ENCODE measurements at regions not wholly inside any gene's neighbourhood (a gene's known extent, or its start where the extent isn't known, plus 50 kb on each side); places are given as distances from the start of the nearest gene placed in this dataset.

DNA sequence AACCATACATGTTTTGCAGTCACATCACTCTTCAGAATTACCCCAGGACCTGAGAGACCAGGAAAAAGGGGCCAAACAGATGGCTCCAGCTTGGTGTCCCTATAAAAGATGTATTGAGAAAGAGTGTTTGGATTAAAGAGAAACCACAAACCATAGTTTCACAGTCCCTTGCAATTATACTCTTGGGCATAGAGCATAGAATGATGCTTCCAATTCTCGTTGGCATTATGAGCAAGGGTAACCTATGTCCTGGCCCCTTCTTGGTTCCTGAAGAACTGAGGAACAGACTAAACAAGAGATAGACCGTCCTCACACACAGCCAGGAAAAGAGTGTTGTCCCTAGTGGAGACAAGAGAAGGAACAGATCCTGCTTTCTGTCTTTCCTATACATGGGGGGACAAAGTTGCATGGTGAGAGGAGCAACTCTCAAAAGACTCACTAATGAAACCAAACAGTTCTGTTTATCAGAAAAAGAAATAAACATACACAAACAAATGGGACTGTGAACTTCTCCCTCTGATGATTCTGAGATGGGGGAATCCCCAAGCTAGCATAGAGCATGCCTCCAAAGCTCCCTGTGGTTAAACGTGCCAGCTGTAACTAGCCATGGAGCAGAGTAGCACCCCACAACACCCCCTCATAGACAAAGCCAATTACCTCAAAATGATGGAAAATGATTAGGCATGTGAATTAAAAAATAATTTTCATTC, 908.6 kb downstream of the NTRK3 start:
- no peaks in the 10 kb centered on the region for H4K20me1 ChIP-seq (ENCODE audit: insufficient read depth, low read length)
- no peaks in the 10 kb centered on the region for H3K9me3 ChIP-seq (ENCODE audit: low read length)
- H3K4me3 ChIP-seq (ENCODE audit: low read depth, low read length, poor library complexity, severe bottlenecking): no peak overlapping the region
- H3K4me1 ChIP-seq (ENCODE audit: insufficient read depth, low read length, poor library complexity, severe bottlenecking): no peaks in the 10 kb centered on the region
- no peaks in the 10 kb centered on the region for H3K9me2 ChIP-seq (ENCODE audit: insufficient read depth, low read length)
- no peaks in the 10 kb centered on the region for H3K79me2 ChIP-seq (ENCODE audit: insufficient read depth, low read depth, low read length)
- BruUV-seq (replicated peaks): no TSS peak
- no peak for TF ChIP-seq EZH2phosphoT487 (IDR thresholded peaks at IDR 0.05; ENCODE audit: borderline replicate concordance, low read depth, low read length)
- no peak for TF ChIP-seq CTCF (conservative IDR thresholded peaks at IDR 0.05; ENCODE audit: low read length)
- ChIA-PET POLR2A (no interaction called here), CTCF (ENCODE audit: unreplicated experiment) (no interaction called here)
- intact Hi-C loops (cut with micrococcal nuclease; ENCODE audit: unreplicated experiment): no loop called here
- H3K36me3 ChIP-seq (ENCODE audit: insufficient read depth, low read length): no peaks in the 10 kb centered on the region
- H3K4me2 ChIP-seq (ENCODE audit: low read length): no peak overlapping the region
- no peak for DNase-seq (ENCODE audit: low spot score)
- H2AFZ ChIP-seq (ENCODE audit: low read length): no peak overlapping the region
- no peak overlapping the region for H3K27ac ChIP-seq (ENCODE audit: low read depth, low read length, poor library complexity, severe bottlenecking)

DNA sequence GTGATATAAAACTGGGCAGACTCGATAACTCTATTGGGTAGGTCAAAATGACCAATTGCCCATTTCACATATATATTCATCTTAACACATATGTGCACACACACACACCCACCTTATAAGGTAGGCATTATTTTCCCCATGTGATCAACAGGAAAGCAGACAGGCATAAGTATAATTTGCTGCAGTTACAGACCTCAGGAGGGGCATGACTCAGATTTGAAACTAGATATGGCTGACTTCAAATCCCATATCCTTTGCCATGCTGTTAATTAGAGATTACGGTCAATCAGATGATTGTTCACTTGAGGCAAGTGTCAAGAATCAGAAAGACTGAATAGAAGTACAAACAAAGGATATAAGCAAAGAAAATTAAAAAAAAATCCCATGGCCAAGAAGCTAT, 910.6 kb downstream of the NTRK3 start:
- no TSS peak for BruUV-seq (replicated peaks)
- Histone ChIP-seq H3K4me1 (ENCODE audit: insufficient read depth, low read length, poor library complexity, severe bottlenecking) (no peaks in the 10 kb centered on the region), H3K4me3 (ENCODE audit: low read depth, low read length, poor library complexity, severe bottlenecking) (no peak overlapping the region), H3K27ac (ENCODE audit: low read depth, low read length, poor library complexity, severe bottlenecking) (no peak overlapping the region), H3K4me2 (ENCODE audit: low read length) (no peak overlapping the region), H3K9me3 (ENCODE audit: low read length) (no peaks in the 10 kb centered on the region), H3K9me2 (ENCODE audit: insufficient read depth, low read length) (no peaks in the 10 kb centered on the region), H4K20me1 (ENCODE audit: insufficient read depth, low read length) (no peaks in the 10 kb centered on the region), H3K36me3 (ENCODE audit: insufficient read depth, low read length) (no peaks in the 10 kb centered on the region), H2AFZ (ENCODE audit: low read length) (no peak overlapping the region), H3K79me2 (ENCODE audit: insufficient read depth, low read depth, low read length) (no peaks in the 10 kb centered on the region)
- ChIA-PET POLR2A (no interaction called here), CTCF (ENCODE audit: unreplicated experiment) (no interaction called here)
- intact Hi-C loops (cut with micrococcal nuclease; ENCODE audit: unreplicated experiment): no loop called here
- no peak for DNase-seq (ENCODE audit: low spot score)
- TF ChIP-seq EZH2phosphoT487 (IDR thresholded peaks at IDR 0.05; ENCODE audit: borderline replicate concordance, low read depth, low read length) (no peak), CTCF (conservative IDR thresholded peaks at IDR 0.05; ENCODE audit: low read length) (no peak)

DNA sequence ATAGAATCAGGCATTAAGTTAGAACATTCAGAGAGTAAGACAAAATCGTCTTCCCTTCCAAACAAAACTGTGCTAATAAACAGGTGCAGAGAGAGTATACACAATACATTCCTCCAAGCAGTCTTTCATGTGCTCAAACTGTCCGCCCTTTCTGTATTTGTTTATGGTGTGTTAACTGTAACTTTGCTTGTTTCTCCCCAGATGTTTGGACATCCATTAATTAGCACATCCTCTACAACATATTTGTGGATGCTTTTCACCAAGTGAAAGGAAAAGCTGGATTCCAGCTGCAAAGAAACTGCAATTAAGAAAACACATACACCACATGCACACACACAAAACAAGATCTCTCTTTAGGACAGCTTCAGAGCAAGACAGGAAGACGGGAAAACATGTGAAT, 912.6 kb downstream of the NTRK3 start:
- Histone ChIP-seq H3K4me2 (ENCODE audit: low read length) (no peak overlapping the region), H4K20me1 (ENCODE audit: insufficient read depth, low read length) (no peaks in the 10 kb centered on the region), H3K27ac (ENCODE audit: low read depth, low read length, poor library complexity, severe bottlenecking) (no peak overlapping the region), H3K9me2 (ENCODE audit: insufficient read depth, low read length) (no peaks in the 10 kb centered on the region), H3K4me3 (ENCODE audit: low read depth, low read length, poor library complexity, severe bottlenecking) (no peak overlapping the region), H2AFZ (ENCODE audit: low read length) (no peak overlapping the region), H3K79me2 (ENCODE audit: insufficient read depth, low read depth, low read length) (no peaks in the 10 kb centered on the region), H3K4me1 (ENCODE audit: insufficient read depth, low read length, poor library complexity, severe bottlenecking) (no peaks in the 10 kb centered on the region), H3K36me3 (ENCODE audit: insufficient read depth, low read length) (no peaks in the 10 kb centered on the region), H3K9me3 (ENCODE audit: low read length) (no peaks in the 10 kb centered on the region)
- no peak for DNase-seq (ENCODE audit: low spot score)
- no TSS peak for BruUV-seq (replicated peaks)
- intact Hi-C loops (cut with micrococcal nuclease; ENCODE audit: unreplicated experiment): no loop called here
- TF ChIP-seq CTCF (conservative IDR thresholded peaks at IDR 0.05; ENCODE audit: low read length) (no peak), EZH2phosphoT487 (IDR thresholded peaks at IDR 0.05; ENCODE audit: borderline replicate concordance, low read depth, low read length) (no peak)
- POLR2A ChIA-PET: interaction anchor here (1.3 kb wide), 1 partner anchor 9 kb away, joined by 3 read pairs; no protein-coding TSS in a partner anchor
- CTCF ChIA-PET (ENCODE audit: unreplicated experiment): no interaction called here

Measured in OCI-LY7 (cell line).